Keratinocyte (primary cell): ENCODE measurements at regions not wholly inside any gene's neighbourhood (a gene's known extent, or its start where the extent isn't known, plus 50 kb on each side); places are given as distances from the start of the nearest gene placed in this dataset.

Experiments used
- DNase-seq: peaks from one replicate; pipeline ENCODE4 v3.0.0-alpha.2; 2011; ENCODE audit warnings: low read depth, missing footprints, low spot score
- FAIRE-seq: peaks from 2 replicates; lab custom pipeline; 2011; peaks lifted over from hg19 to GRCh38; lab: Jason Lieb, UNC
- H2AFZ ChIP-seq: 2 replicates; pipeline ENCODE4 v1.6.0; 2012; ENCODE audit warnings: low read length, control low read depth, inconsistent platforms; ENCODE audit not compliant: control insufficient read depth
- H3K27ac ChIP-seq: 2 replicates; pipeline ENCODE4 v1.5.1; 2011; ENCODE audit warnings: low read length; ENCODE audit not compliant: control insufficient read depth, insufficient read depth
- H3K27me3 ChIP-seq: 3 replicates; pipeline ENCODE4 v1.6.0; 2011; ENCODE audit warnings: low read length; ENCODE audit not compliant: control insufficient read depth, insufficient read depth; ENCODE audit errors: extremely low read depth
- H3K36me3 ChIP-seq, 2 experiments: 2 replicates in 1 of 2; 3 replicates in 1 of 2; pipeline ENCODE4 v1.5.1; 2011; ENCODE audit warnings: low read length in 2 of 2, mild to moderate bottlenecking in 1 of 2; ENCODE audit not compliant: control insufficient read depth in 2 of 2, insufficient read depth in 2 of 2; ENCODE audit errors: extremely low read depth in 1 of 2
- H3K4me1 ChIP-seq: 3 replicates; pipeline ENCODE4 v1.5.1; 2011; ENCODE audit warnings: low read length; ENCODE audit not compliant: control insufficient read depth, insufficient read depth; ENCODE audit errors: extremely low read depth
- H3K4me2 ChIP-seq: 3 replicates; pipeline ENCODE4 v1.6.0; 2011; ENCODE audit warnings: low read depth, low read length; ENCODE audit not compliant: control insufficient read depth, insufficient read depth; ENCODE audit errors: extremely low read depth
- H3K4me3 ChIP-seq, 3 experiments: fragments of 200-600 bp in 1 of 3; sonication (generic) in 1 of 3; 2 replicates in 2 of 3; 3 replicates in 1 of 3; pipeline ENCODE4 v1.5.1; 2011 to 2016; ENCODE audit warnings: low read length in 3 of 3, mild to moderate bottlenecking in 3 of 3, control low read depth in 2 of 3, inconsistent platforms in 1 of 3, low read depth in 1 of 3, mixed read lengths in 1 of 3, mixed run types in 1 of 3, moderate library complexity in 1 of 3; ENCODE audit not compliant: control insufficient read depth in 2 of 3, insufficient read depth in 2 of 3; ENCODE audit errors: extremely low read depth in 1 of 3
- H3K79me2 ChIP-seq: 2 replicates; pipeline ENCODE4 v1.6.0; 2012; ENCODE audit warnings: low read length; ENCODE audit not compliant: control insufficient read depth, insufficient read depth
- H3K9ac ChIP-seq: 3 replicates; pipeline ENCODE4 v1.6.0; 2011; ENCODE audit warnings: low read length; ENCODE audit not compliant: control insufficient read depth, insufficient read depth; ENCODE audit errors: extremely low read depth
- H3K9me1 ChIP-seq: 3 replicates; pipeline ENCODE4 v1.6.0; 2011; ENCODE audit warnings: low read length; ENCODE audit not compliant: control insufficient read depth, insufficient read depth; ENCODE audit errors: extremely low read depth
- H3K9me3 ChIP-seq: 2 replicates; pipeline ENCODE4 v1.5.1; 2012; ENCODE audit warnings: low read depth, low read length; ENCODE audit not compliant: control insufficient read depth
- H4K20me1 ChIP-seq: 3 replicates; pipeline ENCODE4 v1.6.0; 2011; ENCODE audit warnings: low read length; ENCODE audit not compliant: control insufficient read depth, insufficient read depth; ENCODE audit errors: extremely low read depth
- EZH2 ChIP-seq: IDR thresholded peaks from one replicate; pipeline ENCODE4 v1.6.1; 2012; ENCODE audit warnings: inconsistent platforms, mild to moderate bottlenecking, low read length, moderate library complexity
- dilution Hi-C: fragments of 300-500 bp; cut with MboI; formaldehyde crosslinking; loops from one replicate; pipeline ENCODE4 v1.7.0; 2020; ENCODE audit warnings: low sequenced_read_pairs; ENCODE audit not compliant: extremely low pct_ligation_motif_present
- TF ChIP-seq, protein P1 (sequence below), 3 experiments: IDR thresholded peaks in 1 of 3; conservative IDR thresholded peaks in 1 of 3; optimal IDR thresholded peaks in 1 of 3; 2 replicates in 2 of 3; 3 replicates in 1 of 3; pipeline versions ENCODE3 to v1.5.1; 2011; ENCODE audit warnings: low read length in 3 of 3, mild to moderate bottlenecking in 3 of 3, moderate library complexity in 2 of 3, control low read depth in 1 of 3, inconsistent platforms in 1 of 3; ENCODE audit not compliant: insufficient read depth in 2 of 3; ENCODE audit errors: extremely low read depth in 1 of 3

GRCh38 chr9:79073201-79073600 lies 498.6 kb upstream of the TLE4 start:
- dilution Hi-C loops = no loop called here
- H3K79me2 ChIP-seq = no peaks in the 10 kb centered on the region

GRCh38 chr9:79080536-79080935 lies 491.2 kb upstream of the TLE4 start:
- no peak for DNase-seq

More at GRCh38 chr9:79073201-79073600, 498.6 kb upstream of the TLE4 start:
- H3K36me3 ChIP-seq = no peaks in the 10 kb centered on the region
- no peak overlapping the region for H3K4me2 ChIP-seq
- DNase-seq = no peak
- no peak for FAIRE-seq
- TF ChIP-seq, protein P1, sequence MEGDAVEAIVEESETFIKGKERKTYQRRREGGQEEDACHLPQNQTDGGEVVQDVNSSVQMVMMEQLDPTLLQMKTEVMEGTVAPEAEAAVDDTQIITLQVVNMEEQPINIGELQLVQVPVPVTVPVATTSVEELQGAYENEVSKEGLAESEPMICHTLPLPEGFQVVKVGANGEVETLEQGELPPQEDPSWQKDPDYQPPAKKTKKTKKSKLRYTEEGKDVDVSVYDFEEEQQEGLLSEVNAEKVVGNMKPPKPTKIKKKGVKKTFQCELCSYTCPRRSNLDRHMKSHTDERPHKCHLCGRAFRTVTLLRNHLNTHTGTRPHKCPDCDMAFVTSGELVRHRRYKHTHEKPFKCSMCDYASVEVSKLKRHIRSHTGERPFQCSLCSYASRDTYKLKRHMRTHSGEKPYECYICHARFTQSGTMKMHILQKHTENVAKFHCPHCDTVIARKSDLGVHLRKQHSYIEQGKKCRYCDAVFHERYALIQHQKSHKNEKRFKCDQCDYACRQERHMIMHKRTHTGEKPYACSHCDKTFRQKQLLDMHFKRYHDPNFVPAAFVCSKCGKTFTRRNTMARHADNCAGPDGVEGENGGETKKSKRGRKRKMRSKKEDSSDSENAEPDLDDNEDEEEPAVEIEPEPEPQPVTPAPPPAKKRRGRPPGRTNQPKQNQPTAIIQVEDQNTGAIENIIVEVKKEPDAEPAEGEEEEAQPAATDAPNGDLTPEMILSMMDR (optimal IDR thresholded peaks at IDR 0.05 in 1 of 3, IDR thresholded peaks at IDR 0.05 in 1 of 3, conservative IDR thresholded peaks at IDR 0.05 in 1 of 3; ENCODE audit: extremely low read depth in 1 of 3, insufficient read depth in 2 of 3, low read length in 3 of 3) = no peak
- H3K9me1 ChIP-seq = no peaks in the 10 kb centered on the region
- H3K27me3 ChIP-seq = no peaks in the 10 kb centered on the region
- H3K9me3 ChIP-seq = no peaks in the 10 kb centered on the region
- no peak overlapping the region for H3K4me3 ChIP-seq
- H2AFZ ChIP-seq = no peak overlapping the region
- H3K9ac ChIP-seq = no peak overlapping the region
- H3K27ac ChIP-seq = no peak overlapping the region
- H4K20me1 ChIP-seq = no peaks in the 10 kb centered on the region
- no peaks in the 10 kb centered on the region for H3K4me1 ChIP-seq

More at GRCh38 chr9:79080536-79080935, 491.2 kb upstream of the TLE4 start:
- Histone ChIP-seq H3K4me1 (no peaks in the 10 kb centered on the region), H3K9me1 (no peaks in the 10 kb centered on the region), H3K79me2 (no peaks in the 10 kb centered on the region), H3K36me3 (no peaks in the 10 kb centered on the region), H3K9ac (no peak overlapping the region), H3K4me2 (no peak overlapping the region), H3K9me3 (no peaks in the 10 kb centered on the region), H4K20me1 (no peaks in the 10 kb centered on the region), H2AFZ (no peak overlapping the region), H3K4me3 (no peak overlapping the region), H3K27me3 (no peaks in the 10 kb centered on the region), H3K27ac (no peak overlapping the region)
- TF ChIP-seq EZH2 = no peak
- TF ChIP-seq, protein P1 (optimal IDR thresholded peaks at IDR 0.05 in 1 of 3, IDR thresholded peaks at IDR 0.05 in 1 of 3, conservative IDR thresholded peaks at IDR 0.05 in 1 of 3; ENCODE audit: extremely low read depth in 1 of 3, insufficient read depth in 2 of 3, low read length in 3 of 3) = no peak
- dilution Hi-C loops = no loop called here
- FAIRE-seq = no peak
